ENCODE measurements at regions not wholly inside any gene's neighbourhood (a gene's known extent, or its start where the extent isn't known, plus 50 kb on each side); places are given as distances from the start of the nearest gene placed in this dataset.

GRCh38 chr2:60355849-60356261, 197.6 kb downstream of the BCL11A start:
- Histone ChIP-seq H3K9me3 (ENCODE audit: control insufficient read depth in 1 of 2, insufficient read depth in 1 of 2, low read length in 2 of 2) (peaks cover 0 to 16% of the 10 kb centered on the region in 2 experiments), H3K4me3 (ENCODE audit: low read length) (no peak overlapping the region), H3K36me3 (ENCODE audit: insufficient read depth, low read length) (no peaks in the 10 kb centered on the region), H3K27ac (ENCODE audit: low read depth in 1 of 2, low read length in 2 of 2) (no peak overlapping the region), H3K27me3 (ENCODE audit: control insufficient read depth in 1 of 2, insufficient read depth in 2 of 2, low read length in 2 of 2) (peaks cover 0 to 2% of the 10 kb centered on the region in 2 experiments), H3K4me1 (ENCODE audit: insufficient read depth, low read length) (no peaks in the 10 kb centered on the region)
- ChIA-PET CTCF (no interaction called here), POLR2A (no interaction called here)
- peaks cover 16% of the 10 kb centered on the region for H3K4me1 Mint-ChIP-seq (ENCODE audit: low read depth)
- peak in 1 of 14 experiments; percentile 18 for DNase-seq
- TF ChIP-seq CTCF (IDR thresholded peaks at IDR 0.05) = no peak
- no peaks in the 10 kb centered on the region for H3K9me3 Mint-ChIP-seq
- no peaks in the 10 kb centered on the region for H3K27me3 Mint-ChIP-seq
- no peak overlapping the region for H3K27ac Mint-ChIP-seq
- intact Hi-C loops (cut with DNase I, micrococcal nuclease) = no loop called here
- H3K36me3 Mint-ChIP-seq (ENCODE audit: low read depth) = no peaks in the 10 kb centered on the region
- H3K4me3 Mint-ChIP-seq = no peak overlapping the region
- ATAC-seq (ENCODE audit: poor library complexity) = no peak

- DNase-seq = no peak
- ATAC-seq (ENCODE audit: poor library complexity) = no peak
- Mint-ChIP-seq H3K4me3 (no peak overlapping the region), H3K27me3 (no peaks in the 10 kb centered on the region), H3K9me3 (no peaks in the 10 kb centered on the region), H3K27ac (no peak overlapping the region), H3K4me1 (ENCODE audit: low read depth) (peaks cover 14% of the 10 kb centered on the region), H3K36me3 (ENCODE audit: low read depth) (no peaks in the 10 kb centered on the region)
- no peak for TF ChIP-seq CTCF (IDR thresholded peaks at IDR 0.05)
- POLR2A ChIA-PET = no interaction called here
- intact Hi-C loops (cut with DNase I, micrococcal nuclease) = no loop called here
- Histone ChIP-seq H3K4me1 (ENCODE audit: insufficient read depth, low read length) (no peaks in the 10 kb centered on the region), H3K36me3 (ENCODE audit: insufficient read depth, low read length) (no peaks in the 10 kb centered on the region), H3K9me3 (ENCODE audit: control insufficient read depth in 1 of 2, insufficient read depth in 1 of 2, low read length in 2 of 2) (peaks cover 0 to 15% of the 10 kb centered on the region in 2 experiments), H3K4me3 (ENCODE audit: low read length) (no peak overlapping the region), H3K27ac (ENCODE audit: low read depth in 1 of 2, low read length in 2 of 2) (no peak overlapping the region), H3K27me3 (ENCODE audit: control insufficient read depth in 1 of 2, insufficient read depth in 2 of 2, low read length in 2 of 2) (peaks cover 0 to 2% of the 10 kb centered on the region in 2 experiments)
- CTCF ChIA-PET = no interaction called here
Observed at GRCh38 chr2:60354713-60355112, 198.7 kb downstream of the BCL11A start.

GRCh38 chr2:60353863-60354262, 199.6 kb downstream of the BCL11A start:
- CTCF ChIA-PET = no interaction called here
- Mint-ChIP-seq H3K27me3 (no peaks in the 10 kb centered on the region), H3K9me3 (no peaks in the 10 kb centered on the region), H3K4me1 (ENCODE audit: low read depth) (peaks cover 10% of the 10 kb centered on the region), H3K4me3 (no peak overlapping the region), H3K27ac (no peak overlapping the region), H3K36me3 (ENCODE audit: low read depth) (no peaks in the 10 kb centered on the region)
- Histone ChIP-seq H3K4me1 (ENCODE audit: insufficient read depth, low read length) (no peaks in the 10 kb centered on the region), H3K4me3 (ENCODE audit: low read length) (no peak overlapping the region), H3K27me3 (ENCODE audit: control insufficient read depth in 1 of 2, insufficient read depth in 2 of 2, low read length in 2 of 2) (peaks cover 0 to 2% of the 10 kb centered on the region in 2 experiments), H3K27ac (ENCODE audit: low read depth in 1 of 2, low read length in 2 of 2) (no peak overlapping the region), H3K9me3 (ENCODE audit: control insufficient read depth in 1 of 2, insufficient read depth in 1 of 2, low read length in 2 of 2) (peaks cover 0 to 15% of the 10 kb centered on the region in 2 experiments), H3K36me3 (ENCODE audit: insufficient read depth, low read length) (no peaks in the 10 kb centered on the region)
- ATAC-seq (ENCODE audit: poor library complexity) (no peak), DNase-seq (no peak)
- TF ChIP-seq CTCF (IDR thresholded peaks at IDR 0.05) = no peak
- intact Hi-C loops (cut with DNase I, micrococcal nuclease) = no loop called here
- POLR2A ChIA-PET = no interaction called here

Measured in CD4-positive, alpha-beta T cell (primary cell).